CD1c-positive myeloid dendritic cell (primary cell): ENCODE measurements at regions not wholly inside any gene's neighbourhood (a gene's known extent, or its start where the extent isn't known, plus 50 kb on each side); places are given as distances from the start of the nearest gene placed in this dataset.
"Not testable (repeated sequence)": the region's sequence is repeated elsewhere in the genome, so short reads cannot be mapped to it uniquely, and the experiment has no call there.

Source experiments
- DNase-seq: peaks from one replicate; pipeline ENCODE4 v3.0.0-alpha.2; 2016; ENCODE audit errors: extremely low spot score

DNA sequence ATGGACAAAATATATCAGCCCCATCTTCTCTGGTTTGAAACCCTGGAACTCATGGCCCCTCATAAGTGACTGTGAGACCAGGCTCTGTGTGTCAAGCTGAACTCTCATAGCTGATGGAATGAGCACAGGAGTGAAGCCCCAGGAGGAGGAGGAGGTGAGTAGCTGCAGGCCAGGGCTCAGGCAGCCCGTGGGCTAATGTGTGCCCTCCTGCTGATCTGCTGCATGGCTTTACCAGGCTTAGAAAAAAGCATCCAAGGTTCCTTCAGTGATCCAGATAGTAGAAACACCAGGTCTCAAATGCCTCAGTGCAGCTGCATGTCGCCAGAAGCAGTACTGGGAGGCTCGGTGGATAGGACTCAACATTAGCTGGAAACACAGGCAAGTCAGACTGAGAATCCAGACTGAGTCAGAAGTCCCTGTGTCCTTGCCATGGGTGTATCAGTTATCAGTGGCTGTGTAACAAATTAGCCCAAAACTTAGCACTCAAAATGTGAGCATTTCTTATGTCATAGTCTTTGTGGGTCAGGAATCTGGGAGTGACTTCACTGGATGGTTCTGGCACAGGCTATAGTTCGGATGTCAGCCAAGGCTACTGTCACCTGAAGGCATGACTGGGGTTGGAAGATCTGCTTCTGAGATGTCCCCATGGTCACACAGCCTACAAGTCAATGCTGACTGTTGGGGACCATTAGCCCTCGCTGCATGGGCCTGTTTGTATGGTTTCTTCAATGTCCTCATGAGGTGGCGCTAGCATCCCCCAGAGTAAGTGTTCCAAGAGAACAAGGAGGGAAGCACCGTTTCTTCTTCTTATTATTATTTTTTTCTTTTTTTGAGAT, 255.4 kb upstream of the IRF2BP2 start:
- no peak for DNase-seq

DNA sequence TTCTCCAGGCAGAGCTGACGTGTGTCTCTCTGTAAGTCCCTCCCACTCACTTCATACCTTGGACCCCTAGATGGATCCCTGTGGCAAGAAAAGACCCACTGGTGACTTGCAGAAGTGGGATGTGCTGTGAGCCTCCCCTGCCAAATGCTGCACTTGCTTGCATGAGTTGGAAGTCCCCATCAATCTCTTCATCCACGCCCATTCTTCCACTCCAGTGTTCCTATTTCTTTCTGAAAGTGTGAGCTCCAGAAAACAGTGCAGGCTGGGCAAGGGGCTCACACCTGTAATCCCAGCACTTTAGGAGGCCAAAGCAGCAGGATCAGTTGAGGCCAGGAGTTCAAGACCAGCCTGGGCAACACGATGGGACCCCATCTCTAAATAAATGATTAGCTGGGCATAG, 254.1 kb upstream of the IRF2BP2 start:
- DNase-seq = no peak

DNA sequence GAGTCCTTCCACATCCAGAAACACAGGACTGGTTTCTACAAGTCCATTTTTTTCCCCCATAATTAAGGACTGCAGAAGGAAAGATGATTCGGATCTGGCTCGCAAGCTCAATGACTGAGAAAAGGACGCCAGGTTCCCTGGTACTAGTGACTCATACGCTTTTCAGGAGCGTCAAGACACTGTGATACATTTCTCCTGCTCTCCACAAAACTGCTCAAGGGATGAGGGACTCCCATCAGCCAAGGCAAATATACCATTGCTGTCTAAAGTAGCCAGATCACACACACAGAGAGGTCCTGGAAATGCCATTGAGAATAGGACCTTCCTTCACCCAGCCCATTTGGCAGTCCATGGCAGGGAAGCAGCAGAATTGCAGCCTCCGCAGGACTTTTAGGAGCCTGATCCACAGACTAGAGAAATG, 253.6 kb upstream of the IRF2BP2 start:
- peak; percentile 36 for DNase-seq

DNA sequence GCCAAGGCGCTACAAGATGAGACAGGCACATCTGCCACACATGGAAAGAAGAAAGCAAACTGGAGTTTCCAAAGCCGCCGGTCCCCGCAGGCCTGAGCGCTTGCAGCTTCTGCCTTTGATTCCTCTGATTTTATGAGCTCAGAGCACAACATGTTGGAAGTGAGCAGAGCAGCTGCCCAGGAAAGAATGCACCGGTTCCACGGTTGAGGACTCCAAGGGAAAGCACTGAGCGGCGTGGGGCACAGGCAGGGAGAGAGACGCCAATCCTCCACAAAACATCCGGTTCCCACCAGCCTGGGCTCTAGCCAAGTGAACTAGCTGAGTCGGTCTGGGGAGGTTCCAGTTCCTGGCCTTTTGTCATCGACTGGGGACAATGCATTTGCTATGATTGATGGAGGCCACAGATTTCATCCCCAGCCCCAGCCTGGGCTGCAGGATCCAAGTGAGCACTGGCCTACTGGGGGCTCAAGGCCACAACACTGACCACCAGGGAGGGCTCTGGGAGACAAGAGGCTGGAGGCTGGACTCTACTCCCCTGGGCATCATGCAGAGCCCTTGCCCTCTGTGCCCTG, 253.1 kb upstream of the IRF2BP2 start:
- DNase-seq = peak; percentile 59

DNA sequence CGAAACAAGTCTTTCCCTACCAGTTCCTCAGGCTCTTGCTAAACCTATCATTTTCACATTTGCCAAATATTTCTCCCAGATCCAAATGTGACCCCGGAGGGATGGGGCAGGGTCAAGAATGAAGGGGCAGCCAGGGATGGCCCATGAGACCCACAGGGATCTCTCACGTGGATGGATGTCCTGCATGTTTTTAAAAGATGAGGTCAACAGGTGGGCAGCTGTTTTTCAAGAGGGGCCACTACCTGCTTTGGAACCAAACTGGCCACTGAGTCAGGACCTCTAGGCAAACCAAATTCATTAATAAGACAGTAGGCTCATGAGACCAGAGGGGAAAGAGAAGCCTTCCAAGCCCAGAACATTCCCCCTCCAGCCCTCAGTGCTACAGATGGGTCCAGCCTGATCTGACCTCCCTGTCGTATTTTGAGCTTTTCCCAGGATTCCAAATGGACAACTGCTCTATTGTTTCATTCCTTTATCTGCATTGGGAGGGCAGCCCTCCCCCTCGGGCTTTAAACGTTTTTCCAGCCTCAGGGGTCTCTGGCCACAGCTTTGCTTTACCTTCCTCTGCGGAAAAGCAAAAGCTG, 252.5 kb upstream of the IRF2BP2 start:
- no peak for DNase-seq

DNA sequence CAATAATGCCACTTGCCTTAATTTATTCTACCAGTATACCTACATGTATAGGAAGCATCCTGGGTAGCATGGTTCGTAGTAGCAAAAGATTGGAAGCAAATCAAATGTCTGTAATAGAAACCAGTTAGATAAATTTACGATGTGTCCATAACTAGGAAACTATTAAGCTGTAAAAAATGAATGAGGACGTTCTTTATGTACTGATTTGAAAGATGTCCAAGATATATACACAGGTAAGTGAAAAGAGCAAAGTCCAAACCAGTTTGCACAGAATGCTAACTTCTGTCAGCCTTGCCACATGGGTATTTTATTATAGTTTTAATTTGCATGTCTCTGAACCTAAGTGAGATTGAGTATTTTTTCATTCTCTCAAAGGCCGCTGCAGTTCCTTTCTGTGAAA, 251.8 kb upstream of the IRF2BP2 start:
- DNase-seq = no peak

DNA sequence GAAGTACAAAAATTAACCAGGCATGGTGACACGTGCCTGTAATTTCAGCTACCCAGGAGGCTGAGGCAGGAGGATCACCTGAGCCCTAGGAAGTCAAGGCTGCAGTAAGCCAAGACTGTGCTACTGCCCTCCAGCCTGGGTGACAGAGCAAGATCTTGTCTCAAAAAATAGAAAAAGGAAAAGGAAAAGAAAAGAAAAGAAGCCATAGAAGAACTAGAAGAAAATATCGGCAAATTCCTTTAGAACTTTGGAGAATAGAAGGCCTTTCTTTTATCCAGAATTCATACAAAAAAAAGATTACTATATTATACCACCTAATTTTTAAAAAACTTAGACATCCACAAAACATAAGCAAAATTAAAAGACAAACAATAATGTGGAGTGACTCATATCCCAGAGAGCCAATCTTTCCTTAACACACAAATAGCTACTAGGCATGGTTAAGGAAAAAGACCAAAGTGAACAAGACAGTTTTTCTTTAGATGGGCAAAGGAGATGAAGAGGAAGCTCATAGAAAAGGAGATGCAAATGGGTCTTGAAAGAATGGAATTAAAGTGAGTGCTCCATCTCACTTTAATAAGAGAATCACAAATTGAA, 251.1 kb upstream of the IRF2BP2 start:
- DNase-seq = no peak

DNA sequence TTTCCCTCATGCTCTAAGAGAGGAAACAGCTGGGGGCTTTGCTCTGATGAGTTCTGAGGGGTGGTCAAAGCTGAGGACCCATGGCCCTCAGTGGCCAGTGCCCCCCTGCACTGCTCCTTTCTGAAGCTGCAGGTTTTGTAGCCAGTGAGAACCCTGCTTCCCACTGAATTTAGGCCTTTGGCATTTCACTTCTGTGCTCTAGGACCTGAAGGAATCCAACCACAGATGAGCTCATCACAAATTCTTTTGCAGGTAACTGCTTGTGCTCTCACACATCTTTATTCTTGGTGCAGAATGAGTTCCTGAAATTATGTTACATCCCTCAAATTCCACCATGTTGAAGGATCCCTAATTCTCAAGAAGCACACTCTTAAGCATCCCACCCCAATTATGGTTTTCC, 248.7 kb upstream of the IRF2BP2 start:
- no peak for DNase-seq

DNA sequence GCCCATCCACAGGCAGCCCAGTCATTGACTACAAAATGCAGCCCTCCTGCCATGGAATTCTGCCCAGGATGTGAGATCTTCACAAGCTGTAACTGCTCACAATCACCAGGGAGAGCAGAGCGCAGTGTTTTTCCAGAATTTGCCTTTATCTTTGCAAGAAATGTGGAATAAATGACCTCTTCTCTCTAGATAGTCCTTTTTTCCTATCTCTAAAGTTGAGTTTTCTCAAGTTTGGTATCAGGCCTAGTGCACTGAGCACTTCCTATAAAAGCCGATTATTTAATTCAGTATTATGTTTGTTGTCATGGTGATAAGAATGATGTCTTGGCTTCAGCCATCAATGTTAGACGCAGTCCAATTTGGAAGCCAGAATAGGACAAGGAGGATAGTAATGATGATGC, 246.9 kb upstream of the IRF2BP2 start:
- no peak for DNase-seq

DNA sequence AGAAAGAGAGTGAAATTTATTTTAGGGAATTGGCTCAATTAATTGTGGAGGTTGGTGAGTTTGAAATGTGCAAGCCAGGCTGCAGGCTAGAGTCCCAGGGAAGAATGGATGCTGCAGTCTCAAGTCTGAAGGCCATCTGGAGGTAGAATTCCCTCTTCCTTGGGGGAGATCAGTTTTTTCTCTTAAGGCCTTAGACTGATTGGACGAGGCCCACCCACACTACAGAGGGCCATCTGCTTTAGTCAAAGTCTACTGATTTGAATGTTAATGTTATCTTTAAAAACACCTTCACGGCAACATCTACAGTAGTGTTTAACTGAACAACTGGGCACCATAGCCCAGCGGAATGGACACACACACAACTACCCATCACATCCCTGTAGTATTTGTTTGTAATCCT, 245.9 kb upstream of the IRF2BP2 start:
- no peak for DNase-seq

DNA sequence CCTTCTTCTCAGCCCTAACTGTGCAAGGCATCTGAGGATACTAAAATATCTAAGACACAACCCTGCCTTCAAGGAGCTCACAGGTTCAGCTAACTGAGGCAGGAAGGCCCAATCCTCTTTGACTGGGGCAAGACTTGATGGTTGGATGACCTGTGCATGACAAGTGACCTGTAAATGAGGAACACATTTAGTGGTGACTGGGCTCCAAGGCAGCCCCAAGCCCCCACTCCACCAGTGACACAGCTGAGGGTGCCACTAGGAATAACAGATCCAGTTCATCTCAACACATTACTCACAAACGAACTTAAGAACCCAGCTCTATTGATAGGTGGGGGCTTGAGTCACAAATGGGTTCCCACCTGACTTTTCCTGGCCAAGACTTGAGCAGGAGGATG, 244.7 kb upstream of the IRF2BP2 start:
- peak; percentile 61 for DNase-seq

DNA sequence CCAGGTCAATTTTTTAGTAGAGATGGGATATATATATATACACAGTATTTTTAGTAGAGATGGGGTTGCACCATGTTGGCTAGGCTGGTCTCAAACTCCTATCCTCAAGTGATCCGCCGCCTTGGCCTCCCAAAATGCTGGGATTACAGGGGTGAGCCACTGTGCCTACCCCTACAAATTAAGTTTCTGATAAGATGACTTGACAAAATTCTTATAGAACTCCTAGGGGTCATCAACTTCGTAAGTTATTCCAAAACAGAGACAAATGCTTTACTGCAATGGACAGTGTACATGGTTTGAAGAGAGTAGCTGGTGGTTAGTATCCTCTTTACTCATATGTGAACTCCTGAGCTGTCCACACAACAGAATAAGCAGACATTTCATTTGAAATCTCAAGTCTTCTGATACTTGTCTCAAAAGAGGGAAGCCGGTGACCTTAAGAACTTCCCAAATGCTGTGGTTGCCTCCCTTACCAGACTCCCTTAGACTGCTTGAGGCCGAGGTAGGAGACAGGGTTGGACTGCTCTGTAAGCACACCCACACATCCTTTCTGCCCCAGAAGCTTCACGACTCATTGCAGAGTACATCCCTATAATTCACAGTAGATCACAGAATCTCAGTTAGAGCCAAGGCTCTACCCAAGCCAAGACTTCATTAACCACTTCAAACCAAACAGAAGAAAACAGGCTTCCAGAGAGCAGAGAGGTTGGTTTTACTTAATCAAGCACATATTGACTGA, 244.1 kb upstream of the IRF2BP2 start:
- peak; percentile 94 for DNase-seq

DNA sequence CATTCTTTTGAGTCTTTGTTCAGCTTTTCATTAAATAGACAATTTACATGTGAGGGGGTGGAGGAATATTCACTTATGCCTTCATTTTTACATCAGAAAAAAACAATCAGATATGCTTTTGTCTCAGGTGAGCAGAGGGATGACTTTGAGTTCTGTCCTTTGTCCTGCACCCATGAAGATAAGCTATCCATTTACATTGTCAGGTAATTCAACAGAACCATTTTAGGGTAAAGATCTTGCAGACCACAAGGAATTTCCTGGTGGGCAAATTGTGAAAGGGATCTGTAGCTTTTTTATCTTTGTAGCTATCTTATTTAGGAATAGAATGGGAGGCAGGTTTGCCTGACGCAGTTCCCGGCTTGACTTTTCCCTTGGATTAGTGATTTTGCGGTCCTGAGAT, 242.7 kb upstream of the IRF2BP2 start:
- no peak for DNase-seq

DNA sequence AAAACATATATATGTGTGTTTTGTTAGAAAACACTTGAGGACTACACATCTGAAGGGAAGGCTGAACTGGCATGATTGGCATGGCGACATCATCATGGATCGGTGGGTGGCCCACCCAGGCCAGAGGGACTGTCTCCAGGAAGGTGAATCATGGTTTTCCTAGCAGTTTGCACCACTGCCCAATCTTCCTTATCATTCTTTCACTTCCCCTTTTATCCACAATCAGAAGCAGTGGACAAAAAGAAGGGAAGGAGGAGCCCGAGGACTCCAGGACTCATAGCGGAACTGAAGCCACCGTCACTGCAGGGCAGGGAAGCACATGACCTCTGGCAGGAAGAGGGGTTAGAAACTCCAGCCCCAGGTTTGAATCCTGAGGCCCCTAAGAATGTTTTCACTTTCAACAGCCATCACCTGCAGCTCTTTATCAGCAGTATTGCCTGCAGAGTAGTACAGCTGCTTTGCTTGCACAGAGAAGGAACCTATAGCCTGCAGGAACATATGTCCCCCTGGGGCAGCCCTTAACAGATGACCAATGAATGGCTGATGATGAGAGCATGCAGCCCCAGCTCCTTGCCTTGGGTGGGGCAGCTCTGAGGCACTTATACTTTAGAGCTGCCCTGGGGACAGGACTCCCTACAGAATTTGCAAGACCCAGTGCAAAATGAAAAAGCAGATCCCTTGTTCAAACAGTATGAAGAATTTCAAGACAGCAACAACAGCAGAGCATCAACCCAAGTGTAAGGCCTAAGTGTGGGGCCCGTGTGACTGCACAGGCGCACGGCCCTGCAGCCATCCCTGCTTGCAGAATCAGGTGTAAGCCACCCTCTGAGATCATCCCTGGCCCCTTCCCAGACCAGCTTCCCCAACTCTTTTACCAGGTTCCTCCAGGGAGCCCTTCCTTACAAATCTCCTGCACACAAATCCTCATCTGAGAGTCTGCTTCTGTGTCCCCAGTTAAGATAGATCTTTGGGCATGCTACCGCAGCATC, 241.8 kb upstream of the IRF2BP2 start:
- peak; percentile 93 for DNase-seq

DNA sequence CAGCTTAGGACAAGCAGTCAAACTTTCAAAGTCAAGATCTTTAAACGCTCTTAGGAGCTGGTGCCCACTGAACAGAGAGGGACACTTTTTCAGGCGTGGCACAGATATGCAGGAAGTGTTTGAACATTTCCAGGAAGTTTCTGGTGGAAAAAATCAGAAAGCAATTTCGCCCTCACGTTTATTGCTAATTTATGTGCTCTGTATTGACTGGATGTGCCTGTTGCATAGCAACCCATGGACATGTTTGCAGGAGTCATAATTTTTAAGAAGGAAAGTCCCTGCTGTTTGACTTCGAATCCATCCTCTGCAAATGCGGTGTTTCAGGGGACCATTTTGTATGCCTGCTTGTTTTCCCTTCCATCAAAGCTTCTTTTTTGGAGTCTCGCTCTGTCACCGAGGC, 239.9 kb upstream of the IRF2BP2 start:
- peak; percentile 77 for DNase-seq

DNA sequence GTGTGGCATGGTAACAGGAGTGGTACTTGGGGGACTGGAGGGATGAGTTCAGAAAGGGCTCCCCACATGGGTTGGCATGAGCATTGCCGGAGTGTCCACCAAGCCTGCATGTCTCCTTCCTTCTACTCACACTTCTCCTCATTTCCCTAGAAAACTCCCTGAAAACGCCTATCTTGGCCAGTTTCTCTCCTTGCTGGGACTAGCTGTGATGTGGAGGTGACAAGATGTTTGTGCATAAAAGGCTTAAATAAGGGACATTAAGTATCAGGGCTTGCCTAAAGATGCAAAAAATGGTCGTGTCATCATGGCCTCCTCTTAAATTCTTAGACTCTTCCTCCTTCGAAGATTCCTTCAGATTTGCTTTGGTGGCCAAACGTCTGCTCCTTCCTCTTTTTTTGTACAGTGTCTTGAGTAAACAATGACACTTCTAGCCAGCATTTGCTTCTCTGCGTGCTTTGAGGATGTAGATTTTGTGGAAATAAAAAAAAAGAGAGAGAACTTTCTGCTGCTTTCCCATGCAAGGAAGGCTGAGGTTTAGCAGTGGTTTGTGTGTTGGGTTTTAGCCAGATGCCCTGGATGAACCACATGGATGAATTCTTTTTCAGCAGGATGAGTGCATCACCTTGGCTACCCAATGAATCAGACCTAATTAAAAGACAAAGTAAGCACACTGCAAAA, 239.1 kb upstream of the IRF2BP2 start:
- DNase-seq = peak; percentile 93

DNA sequence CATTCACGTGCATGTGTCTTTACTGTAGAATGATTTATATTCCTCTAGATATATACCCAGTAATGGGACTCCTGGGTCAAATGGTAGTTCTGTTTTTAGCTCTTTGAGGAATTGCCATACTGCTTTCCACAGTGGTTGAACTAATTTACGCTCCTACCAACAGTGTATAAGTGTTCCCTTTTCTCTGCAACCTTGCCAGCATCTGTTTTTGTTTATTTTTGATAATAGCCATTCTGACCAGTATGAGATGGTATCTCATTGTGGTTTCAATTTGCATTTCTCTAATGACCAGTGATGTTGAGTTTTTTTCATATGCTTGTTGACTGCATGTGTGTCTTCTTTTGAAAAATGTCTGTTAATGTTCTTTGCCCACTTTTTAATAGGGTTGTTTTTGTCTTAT, 236.8 kb upstream of the IRF2BP2 start:
- not testable (repeated sequence) for DNase-seq

DNA sequence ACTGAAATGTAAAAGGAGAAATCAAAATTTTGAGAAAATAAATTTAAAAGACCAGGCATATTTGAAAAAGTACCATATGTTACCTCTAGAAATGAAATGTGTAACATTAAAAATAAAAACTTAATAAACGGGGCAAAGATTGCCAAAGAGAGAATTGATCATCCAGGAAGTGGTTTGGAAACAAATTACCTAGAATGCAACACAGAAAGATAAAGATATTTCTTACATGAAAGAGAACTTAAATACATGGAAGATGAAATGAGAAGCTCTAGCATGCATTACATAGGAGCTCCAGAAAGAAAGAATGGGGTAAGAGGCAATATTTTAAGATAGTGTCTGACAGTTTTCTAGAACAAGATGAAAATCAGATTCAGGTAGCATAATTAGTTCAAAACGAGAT, 235.9 kb upstream of the IRF2BP2 start:
- DNase-seq = no peak

DNA sequence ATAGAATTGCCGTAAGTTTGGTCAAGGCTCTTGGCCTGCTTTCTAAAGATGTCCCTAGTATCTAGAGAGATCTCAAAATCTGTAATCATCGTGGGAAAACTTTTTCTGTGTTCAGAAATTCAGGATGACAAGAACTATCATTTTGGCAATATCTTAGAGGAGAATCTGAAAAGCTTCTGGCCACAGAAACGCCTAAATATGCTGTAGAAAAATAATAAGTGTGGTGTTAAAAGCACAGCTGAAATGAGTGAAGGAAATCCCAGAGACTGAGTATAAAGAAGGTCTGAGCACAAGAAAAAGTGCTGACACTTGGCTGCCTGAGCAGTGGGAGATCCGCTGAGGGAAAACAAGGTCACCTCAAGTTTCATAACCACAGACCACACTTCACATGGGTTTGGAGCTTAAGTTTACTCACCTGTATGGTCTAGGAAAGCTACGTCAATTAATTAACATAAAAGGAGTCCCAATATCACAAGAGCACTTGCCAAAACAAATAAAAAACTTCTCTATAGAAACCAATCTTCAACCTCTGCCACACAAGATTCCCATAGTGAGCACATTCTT, 235.2 kb upstream of the IRF2BP2 start:
- no peak for DNase-seq

DNA sequence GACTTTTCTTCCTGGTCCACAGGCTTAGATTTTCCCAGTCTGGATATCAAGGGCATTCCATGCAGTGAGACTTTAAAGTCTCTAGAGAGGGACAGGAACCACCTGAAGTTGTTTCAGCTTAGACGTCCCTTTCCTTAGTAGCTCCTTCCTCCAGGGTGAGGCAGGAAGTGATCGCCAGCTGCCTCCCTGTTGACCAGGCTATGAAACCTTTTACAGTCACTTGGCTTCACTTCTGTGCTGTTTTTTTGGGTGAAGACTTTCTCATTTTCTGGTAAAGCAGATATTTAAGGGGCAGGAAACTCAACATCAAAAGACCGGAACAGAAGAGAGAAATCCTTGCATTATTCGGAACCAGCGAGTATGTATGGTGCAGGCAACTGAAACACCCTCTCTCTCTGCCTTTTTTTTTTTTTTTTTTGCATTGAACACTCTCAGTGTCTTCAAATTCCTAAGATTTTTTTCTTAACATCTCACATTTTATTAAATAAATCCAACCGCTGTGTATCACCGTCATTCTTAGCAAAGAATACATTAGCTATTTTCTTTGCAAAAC, 234.6 kb upstream of the IRF2BP2 start:
- DNase-seq = peak; percentile 67
